NCI-H187 (cell line): ENCODE measurements at regions not wholly inside any gene's neighbourhood (a gene's known extent, or its start where the extent isn't known, plus 50 kb on each side); places are given as distances from the start of the nearest gene placed in this dataset.

Source experiments
- DNase-seq, 2 experiments: peaks; one replicate each; lab custom pipeline; 2025; lab: John Stamatoyannopoulos, UW

DNA sequence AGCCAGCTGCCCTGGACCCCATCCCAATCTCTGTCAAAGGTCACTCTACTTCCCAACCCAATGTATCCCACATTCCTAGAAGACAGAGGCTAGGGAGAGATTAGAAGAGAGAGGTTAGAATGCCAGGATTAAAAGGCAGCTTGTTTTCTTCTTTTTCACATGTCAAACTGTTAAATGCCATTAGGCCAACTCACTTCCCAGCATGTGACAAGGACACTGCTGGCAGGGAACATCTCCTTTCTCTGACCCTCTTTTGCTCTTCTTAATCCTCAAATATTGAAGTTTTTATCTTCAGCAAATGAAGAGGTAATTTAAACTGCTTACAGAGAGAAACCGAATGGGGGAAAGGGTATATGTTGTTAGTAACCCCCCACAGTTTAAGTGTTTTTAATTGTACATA is 89.1 kb downstream of the BBS10 start:
- DNase-seq, result no peak

DNA sequence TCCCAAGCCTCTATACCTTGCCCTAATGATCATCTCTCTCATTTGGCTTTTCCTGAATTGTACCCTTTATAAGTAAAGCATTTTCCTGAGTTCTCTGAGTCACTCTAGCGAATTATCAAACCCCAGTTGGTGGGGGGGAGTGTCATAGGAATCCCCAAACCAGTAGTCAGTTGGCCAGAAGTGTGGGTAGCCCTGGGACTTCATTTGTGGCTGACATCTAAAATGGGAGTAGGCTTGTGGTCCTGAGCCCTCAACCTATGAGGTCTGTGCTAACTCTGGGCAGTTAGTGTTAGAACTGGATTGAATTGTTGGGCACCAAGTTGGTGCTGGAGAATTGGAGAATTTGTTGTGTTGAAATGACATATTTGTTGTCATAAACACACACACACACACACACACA is 91.3 kb downstream of the BBS10 start:
- no peak for DNase-seq

DNA sequence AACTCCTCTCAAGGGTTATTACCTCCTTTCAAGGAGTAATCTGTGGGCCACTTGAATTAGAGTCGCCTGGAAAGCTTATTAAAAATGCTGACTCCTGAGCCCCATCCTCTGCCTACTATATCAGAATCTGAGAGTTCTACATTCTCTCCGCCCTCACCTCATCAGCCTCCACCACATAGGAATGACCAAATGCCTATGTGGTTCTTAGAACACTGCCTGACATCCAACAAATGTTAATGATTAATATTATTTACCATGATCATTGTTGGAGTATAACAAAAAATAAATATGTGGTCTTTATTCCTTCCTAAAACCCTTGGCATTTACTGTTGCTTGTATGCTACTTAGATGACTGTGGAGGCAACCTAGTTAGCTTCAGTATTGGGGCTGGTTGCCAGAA is 91.9 kb downstream of the BBS10 start:
- DNase-seq, result no peak

DNA sequence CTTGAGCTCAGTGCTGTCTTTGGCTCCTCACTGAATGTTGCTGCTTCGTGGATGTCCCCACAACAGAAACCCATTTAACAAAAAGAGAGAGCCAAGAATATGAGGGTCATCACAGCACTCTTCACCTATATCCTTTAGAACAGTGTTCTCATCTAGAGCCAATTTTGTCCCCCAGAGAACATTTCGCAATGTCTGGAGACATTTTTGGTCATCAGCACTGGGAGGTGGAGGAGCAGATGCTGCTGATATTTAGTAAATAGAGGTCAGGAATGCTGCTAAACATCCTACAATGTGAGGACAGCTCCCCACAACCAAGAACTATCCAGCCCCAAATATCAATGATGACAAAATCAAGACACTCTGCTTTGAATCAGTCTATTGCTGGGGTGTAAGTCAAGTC is 92.5 kb downstream of the BBS10 start:
- DNase-seq, result no peak

DNA sequence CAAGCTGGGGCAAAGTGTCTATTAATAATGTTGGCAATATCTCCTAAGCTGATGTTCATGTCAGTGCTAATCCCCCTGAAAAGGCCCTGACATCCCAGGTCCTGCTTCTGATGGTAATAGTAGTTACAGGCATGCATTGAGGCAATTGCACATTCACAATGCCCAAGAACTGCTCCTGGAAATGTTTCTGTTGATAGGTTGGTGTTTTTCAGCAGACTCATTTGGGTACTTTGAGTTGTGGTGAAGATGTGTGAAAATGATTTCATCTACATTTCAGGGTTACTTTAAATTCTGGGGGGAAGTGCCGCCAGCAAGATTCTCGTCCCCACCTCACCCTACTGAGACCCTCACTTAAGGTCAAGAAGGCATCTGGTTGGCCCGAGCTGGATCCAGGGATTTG is 92.9 kb downstream of the BBS10 start:
- no peak for DNase-seq

DNA sequence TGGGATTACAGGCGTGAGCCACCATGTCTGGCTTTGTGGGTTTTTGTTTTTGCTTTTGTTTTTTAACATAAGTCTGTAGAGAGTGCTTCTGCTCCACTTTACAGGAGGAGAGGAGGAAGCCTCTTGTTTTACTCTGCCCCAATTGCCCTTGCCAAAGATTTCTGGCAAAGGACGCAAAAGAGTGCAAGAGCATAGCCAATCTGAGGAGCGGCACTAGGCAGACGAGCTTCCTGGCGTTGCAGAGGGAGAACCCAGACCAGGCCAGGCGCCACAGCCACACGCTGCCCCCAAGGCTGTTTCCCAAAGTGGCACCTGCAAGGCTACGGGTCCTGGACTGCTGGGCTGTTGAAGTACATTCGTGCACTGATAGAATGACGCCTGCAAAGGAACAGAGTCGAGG is 96.2 kb downstream of the BBS10 start:
- DNase-seq, result no peak

DNA sequence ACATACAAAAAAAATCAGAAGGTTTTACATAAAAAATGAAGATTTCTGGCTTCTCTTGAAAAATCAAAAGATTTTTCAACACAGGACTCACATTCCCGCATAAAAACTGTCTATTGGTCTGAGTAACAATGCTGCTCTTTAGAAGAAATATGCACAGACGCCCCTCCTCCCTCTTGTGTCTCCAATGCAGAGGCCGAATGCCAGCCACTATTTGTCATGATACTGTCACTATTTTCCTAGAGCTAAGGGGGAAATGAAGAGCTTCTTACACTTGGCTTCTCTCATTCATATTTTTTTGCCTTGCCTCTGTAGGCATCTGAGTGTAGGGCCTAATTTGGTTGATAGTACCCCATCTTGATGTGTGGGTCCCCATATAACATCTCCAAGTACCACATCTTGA is 98.0 kb downstream of the BBS10 start:
- peak in 1 of 2 experiments; percentile 21 for DNase-seq

DNA sequence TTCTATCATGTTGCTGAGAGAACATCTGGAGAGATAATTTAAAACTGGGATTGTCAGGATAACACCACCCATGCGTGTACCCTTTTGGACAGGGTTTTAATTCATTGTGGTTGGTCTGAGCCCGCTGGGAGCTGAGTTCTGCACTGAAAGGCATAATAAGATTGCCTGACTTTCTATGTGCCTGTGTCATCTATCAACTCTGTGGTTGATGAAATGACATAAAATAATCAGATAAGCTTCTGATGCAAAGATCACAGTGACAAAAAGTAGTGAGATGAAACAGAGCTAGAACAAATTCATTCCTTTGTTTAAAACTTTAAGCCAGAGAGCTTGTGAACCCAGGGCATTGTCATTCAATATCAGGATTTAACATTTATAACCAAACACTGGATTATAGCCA is 98.7 kb downstream of the BBS10 start:
- DNase-seq, result no peak

DNA sequence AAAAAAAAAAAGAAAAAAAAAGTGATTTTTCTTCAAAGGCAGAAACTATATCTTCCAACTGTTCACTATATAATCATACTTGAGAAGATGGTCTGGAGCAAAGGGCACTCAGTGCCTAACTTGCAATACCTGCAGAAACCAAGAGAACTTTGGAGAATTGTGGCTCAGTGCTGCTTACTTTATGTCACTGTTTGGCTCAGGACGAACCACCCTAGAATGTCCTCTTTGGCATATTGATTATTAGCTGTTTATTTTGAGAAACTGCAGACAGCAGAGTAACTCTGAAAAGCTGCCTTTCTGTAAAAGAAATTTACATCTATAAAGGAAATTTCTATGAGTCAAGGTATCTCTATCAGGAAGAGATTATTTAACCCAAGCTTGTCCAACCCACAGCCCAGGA is 100.2 kb downstream of the BBS10 start:
- DNase-seq, result no peak

DNA sequence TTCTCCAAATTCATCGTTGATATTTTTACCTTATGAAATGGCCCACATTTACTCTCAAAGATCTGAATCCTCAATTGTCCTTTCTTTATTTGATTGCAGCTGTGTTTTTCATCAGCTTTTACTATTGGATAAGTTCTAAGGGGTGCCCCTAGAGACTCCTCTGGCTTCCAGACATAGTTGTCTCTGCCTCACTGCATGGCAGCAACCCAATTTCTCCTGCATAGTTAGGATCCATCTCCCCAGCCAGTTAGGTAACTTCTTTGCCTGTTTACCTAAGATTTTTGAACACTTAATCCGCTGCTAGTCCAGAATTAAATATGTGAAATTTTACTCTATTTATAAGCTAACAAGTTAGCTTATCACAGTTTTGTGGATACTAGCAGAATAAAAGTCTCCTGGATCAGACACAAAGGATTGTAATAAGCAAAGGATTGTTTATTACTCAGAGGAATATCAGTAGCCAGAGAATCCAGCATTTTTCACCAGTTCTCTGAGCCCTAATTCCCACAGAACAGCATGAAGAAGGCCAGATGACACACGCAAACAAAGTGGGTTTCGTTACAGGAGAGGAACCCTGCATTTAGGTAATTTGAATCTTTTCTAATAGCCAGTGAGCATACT is 101.1 kb downstream of the BBS10 start:
- DNase-seq, result no peak

DNA sequence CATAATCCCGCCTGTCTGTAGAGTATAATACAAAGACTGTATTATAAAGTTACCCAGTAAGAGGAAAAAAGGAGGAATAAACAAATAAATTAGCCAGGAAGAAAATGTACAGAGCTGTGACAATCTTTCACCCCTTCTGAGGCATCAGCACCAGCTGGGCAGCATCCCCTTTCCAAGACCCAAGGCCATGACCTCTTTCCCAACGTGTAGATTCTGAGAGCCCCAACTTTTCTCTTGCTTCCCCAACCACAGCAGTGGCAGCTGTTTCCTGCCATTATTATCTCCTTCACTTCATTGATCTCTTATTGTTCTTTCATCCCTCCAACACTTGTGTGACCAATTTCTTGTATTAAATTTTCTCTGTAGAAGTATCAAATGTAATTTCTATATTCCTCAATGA is 101.6 kb downstream of the BBS10 start:
- no peak for DNase-seq

DNA sequence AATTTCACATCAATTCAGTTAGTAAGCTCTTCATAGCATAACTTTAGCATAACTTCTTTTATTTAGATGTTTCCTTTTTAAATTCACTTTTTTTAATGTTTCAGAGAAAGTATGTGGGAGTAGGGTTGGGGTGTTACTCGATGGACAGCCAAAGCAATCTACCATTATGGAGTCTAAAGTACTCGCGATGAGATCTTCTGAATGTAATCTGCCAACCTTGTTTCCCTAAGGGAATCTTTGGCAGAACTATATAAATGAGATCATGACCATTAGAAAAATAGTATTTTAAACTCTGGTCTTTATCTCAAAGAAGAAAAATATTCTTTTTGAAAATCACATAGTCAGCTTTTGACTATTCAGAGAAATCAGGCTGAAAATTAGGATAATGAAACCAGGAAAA is 103.9 kb downstream of the BBS10 start:
- DNase-seq, result no peak

DNA sequence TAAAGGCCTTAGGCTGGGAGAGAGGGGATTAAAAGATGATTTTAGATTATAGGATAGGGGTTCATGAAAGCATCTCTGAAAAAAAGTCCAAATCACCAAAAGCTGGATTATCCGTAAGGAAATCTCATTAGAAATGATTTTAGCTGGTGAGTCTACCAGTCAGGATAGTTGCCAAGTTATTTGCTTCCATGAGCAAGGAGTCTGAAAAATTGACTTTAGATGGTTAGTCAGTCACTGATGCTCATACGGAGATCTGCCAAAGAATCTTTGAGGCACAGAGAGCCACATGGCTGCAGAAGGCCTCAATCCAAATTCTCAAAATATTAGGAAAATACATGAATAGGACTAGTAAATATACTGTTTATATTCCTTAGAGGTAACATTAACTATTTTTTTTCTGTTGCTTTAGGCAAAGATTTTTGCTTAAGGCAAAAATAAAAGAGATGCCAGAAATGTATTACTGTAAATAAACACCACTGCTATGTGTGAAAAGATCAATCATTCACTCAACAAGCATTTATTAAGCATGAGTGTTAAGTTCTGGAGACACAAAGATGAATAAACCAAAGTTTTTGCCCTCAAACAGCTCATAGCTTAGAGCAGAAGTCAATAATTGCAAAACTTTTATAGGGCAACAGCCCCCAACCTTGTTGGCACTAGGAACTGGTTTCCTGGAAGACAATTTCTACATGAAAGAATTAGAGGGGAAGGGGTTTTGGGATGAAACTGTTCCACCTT is 105.2 kb downstream of the BBS10 start:
- DNase-seq, result no peak

DNA sequence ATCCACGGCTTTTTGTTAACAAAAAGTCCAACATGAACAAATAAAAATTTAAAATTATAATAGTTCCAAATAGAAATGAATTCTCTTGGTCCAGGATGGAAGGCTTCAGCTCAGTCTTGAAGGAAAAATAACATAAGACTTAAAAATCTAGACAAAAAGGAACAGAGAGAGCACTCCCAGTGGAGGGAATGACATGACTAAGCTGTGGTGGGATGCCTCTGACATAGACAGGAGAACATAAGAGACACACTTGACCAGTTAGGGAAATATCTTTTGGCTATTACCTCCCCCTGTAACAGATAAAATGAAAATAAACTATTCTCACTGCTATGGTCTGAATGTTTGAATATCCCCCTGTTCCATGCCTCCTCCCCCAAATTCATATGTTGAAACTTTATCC is 106.8 kb downstream of the BBS10 start:
- DNase-seq, result no peak

DNA sequence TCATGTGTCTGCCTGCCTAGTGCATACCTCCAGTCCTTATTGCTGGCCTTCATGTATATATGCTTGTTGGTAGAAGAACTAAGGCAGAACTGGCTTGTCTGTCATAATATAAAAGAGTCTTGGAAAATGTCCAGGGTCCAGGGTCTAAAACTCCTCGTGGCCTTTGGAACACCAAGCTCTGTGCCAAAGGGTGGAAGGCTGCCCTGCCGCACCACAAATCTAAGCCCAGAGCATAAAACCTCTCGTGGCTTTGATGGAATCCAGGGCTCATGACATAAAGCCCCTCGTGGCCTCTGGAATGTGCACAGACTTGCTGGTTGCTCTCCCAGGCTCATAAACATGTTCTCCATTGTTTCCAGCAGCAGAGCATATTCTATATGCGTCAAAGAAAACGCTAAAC is 107.9 kb downstream of the BBS10 start:
- no peak for DNase-seq

DNA sequence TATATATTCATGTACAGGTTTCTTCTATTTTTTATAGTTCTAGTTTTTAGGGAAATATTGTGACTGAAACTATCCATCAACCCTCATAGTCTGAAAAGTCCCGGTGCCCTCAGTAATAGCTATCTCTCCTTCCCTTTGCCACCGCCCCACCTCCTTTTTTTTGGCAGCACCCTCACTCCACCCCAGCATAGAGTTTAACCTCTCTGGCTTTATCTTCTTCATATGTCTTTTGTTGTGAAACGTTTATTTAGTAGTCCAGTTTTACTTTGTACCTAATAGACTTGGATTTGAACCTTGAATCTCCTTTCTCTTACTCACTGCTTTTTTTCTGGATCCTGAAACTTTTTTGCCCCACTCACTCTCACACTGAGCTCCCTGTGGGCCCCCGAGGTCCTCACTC is 109.5 kb downstream of the BBS10 start:
- DNase-seq, result no peak

DNA sequence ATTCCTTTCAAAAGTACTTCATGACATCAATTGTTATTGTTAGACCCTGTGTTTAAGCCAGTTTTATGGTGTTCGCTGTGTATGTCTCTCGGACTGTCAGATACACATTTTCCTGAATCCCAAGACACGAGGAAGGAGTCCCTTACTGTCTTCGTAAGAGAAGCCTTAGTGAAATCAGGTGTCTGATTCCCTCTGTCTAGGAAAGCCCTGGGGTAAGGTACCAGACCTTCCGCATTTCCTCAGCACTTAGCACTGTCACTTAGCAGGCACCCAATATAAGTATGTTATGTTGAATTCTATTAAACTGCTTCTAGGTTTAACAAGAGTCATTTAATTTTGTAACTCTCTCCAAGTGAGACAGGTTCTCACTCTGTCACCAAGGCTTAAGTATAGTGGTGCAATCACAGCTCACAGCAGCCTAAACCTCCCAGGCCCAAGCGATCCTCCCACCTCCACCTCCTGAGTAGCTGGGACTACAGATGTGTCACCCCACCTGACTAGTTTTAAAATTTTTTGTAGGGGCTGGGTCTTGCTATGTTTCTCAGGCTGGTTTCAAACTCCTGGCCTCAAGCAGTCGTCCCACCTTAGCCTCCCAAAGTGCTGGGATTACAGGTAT is 111.0 kb downstream of the BBS10 start:
- DNase-seq, result no peak

DNA sequence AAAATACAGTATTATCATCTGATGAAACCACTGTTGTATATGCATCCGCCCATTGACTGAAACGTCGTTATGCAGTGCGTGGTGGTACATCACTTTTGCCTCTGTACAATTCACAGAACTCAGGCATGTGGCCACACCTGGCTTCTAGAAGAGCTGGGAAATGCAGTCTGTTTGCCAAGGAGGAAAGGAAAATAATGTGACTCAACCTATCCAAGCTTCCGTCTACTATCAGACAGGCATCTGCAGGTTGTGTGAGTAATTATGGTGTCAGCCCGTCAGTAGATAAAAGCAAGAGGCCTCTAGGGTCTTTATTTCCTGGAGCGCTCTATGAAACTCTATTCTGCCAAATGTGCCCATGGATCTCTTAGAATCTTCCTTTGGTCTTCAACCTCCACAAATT is 111.6 kb downstream of the BBS10 start:
- no peak for DNase-seq

DNA sequence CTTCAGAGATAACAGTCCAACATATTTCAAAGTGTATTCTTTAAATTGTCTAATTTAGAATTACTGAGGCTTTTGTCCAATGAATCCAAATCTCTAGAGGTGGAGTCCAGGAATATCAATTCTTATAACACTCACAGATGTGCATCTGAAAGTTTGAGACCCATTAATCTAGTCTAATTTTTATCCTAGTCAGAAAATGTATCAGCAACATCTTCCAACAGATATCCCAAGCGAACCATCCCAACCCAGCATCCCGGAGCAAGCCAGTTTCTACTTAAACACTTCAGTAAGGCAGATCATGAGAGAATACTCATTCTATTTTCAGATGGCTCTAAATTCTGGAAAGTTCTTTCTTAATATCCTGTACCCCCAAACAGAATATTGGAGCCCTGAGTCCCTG is 113.5 kb downstream of the BBS10 start:
- DNase-seq, result no peak

DNA sequence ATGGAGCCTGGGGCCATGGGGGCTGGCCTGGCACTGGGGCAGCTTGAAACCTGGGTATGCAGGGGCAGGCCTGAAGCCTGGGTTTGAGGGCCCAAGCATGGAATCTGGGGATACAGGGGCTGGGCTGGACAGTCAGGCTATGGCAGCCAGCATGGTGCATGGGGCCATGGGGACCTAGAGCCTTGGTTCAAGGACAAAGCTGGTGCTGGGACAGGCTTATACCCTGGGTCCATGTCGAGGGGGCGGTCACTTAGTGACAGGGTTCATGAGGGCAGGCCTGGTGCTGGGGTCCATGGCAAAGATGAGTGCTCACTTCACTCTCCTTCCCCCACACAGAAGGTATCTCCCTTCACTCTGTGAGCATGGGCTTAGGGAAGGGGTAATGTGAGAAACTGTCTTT is 116.2 kb downstream of the BBS10 start:
- DNase-seq, result no peak

DNA sequence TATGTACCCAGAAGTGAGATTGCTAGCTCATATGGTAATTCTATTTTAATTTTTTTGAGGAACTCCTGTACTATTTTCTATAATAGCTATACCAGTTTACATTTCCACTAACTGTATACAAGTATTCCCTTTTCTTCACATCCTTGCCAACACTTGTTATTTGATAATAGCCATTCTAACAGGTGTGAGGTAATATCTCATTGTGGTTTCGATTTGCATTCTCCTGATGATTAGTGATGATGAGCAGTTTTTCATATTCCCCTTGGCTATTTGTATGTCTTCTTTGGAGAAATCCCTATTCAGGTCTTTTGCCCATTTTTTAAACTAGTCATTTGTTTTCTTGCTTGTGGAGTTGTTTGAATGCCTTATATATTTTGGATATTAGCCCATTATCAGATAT is 121.3 kb downstream of the BBS10 start:
- no peak for DNase-seq

DNA sequence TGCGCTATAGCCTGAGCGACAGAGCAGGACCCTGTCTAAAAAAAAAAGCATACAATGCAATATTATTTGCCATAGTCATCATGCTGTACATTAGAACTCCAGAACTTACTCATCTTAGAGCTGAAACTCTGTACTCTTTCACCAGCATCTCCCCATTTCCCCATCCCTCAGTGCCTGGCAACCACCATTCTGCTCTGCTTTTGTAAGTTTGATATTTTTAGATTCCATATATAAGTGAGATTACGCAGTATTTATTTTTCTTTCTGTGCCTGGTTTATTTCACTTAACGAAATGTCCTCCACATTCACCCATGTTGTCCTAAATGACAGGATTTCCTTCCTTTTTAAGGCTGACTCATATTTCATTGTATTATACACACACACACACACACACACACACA is 121.8 kb downstream of the BBS10 start:
- DNase-seq, result no peak

DNA sequence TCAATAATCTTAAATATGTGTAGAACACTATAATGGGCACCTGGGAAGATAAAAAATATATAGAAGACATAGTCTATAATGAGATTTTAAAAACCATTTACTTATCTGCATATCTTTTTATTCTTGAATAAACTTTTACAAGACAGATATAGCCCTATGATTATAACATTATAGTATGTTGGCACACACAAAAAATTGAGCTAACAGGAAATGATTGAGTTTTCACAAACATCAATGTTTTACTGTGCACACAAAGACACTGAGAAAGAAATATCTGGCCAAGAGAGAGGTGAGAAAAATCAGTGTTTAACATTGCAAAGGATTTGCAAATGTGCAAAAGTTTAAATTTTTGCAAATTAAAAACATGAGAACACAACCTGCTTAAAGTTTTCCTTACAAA is 124.3 kb downstream of the BBS10 start:
- no peak for DNase-seq

DNA sequence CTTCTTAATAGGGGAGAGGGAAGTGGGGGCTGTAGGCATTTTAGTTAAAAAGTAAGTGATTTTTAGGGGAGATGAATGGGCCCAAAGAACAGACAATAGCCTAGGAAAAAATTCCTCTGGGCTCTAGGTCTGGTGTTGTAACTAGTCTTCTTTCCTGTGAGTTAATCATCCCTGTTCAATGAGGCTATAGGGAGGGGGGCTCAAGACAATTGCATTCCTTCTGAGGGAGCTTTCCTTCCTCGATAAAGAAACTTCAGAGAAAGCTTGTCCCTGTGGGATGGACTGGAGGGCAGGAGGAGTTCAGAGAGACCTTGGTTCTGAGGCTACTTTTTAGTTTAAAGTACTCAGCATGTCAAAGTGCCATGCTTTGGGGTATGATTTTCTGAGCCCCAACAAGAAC is 127.2 kb downstream of the BBS10 start:
- no peak for DNase-seq
